Liver (tissue), 8 donors: ENCODE measurements at regions not wholly inside any gene's neighbourhood (a gene's known extent, or its start where the extent isn't known, plus 50 kb on each side); places are given as distances from the start of the nearest gene placed in this dataset.

ENCODE experiments used
- DNase-seq: peaks from one replicate; pipeline ENCODE4 v3.0.0-alpha.2; 2017; ENCODE audit warnings: low spot score
- H3K27ac ChIP-seq, 2 donors: one replicate each; pipeline ENCODE4 v1.7.0; 2013; ENCODE audit warnings: inconsistent platforms in 2 of 2, low read length in 2 of 2, control low read depth in 1 of 2, low read depth in 1 of 2, mild to moderate bottlenecking in 1 of 2
- H3K27me3 ChIP-seq, 4 donors: one replicate each; pipeline versions ENCODE4 v1.6.1 to v1.7.0; 2013; ENCODE audit warnings: low read length in 3 of 4, inconsistent platforms in 1 of 4, mild to moderate bottlenecking in 1 of 4, moderate library complexity in 1 of 4; ENCODE audit not compliant: control insufficient read depth in 4 of 4, insufficient read depth in 4 of 4
- H3K36me3 ChIP-seq, 4 donors: one replicate each; pipeline versions ENCODE4 v1.6.1 to v1.7.0; 2013; ENCODE audit warnings: low read length in 3 of 4, mild to moderate bottlenecking in 3 of 4, low read depth in 1 of 4, moderate library complexity in 1 of 4; ENCODE audit not compliant: control insufficient read depth in 4 of 4, insufficient read depth in 3 of 4
- H3K4me1 ChIP-seq, 4 donors: one replicate each; pipeline versions ENCODE4 v1.6.1 to v1.7.0; 2013; ENCODE audit warnings: low read length in 3 of 4, mild to moderate bottlenecking in 3 of 4, moderate library complexity in 1 of 4; ENCODE audit not compliant: control insufficient read depth in 4 of 4, insufficient read depth in 4 of 4
- H3K4me3 ChIP-seq, 3 donors: one replicate each; pipeline versions ENCODE4 v1.6.1 to v1.7.0; 2013; ENCODE audit warnings: low read length in 3 of 3, control low read depth in 1 of 3, low read depth in 1 of 3, mild to moderate bottlenecking in 1 of 3
- H3K9ac ChIP-seq, 2 donors: one replicate each; pipeline ENCODE4 v1.7.0; 2013; ENCODE audit warnings: low read length in 2 of 2, mild to moderate bottlenecking in 2 of 2, moderate library complexity in 2 of 2, control low read depth in 1 of 2, low read depth in 1 of 2
- H3K9me3 ChIP-seq, 4 donors: one replicate each; pipeline versions ENCODE4 v1.6.1 to v1.7.0; 2013; ENCODE audit warnings: low read length in 3 of 4; ENCODE audit not compliant: control insufficient read depth in 4 of 4
- CTCF ChIP-seq: fragments of 150-350 bp; IDR thresholded peaks from 2 replicates; pipeline ENCODE4 v1.5.1; 2017; ENCODE audit warnings: improper control_type of control experiment, low read depth, low read length; ENCODE audit not compliant: missing input control
- FOXA1 ChIP-seq: IDR thresholded peaks from 2 replicates; pipeline ENCODE4 v1.6.1; 2016; ENCODE audit warnings: antibody characterized with exemption
- GABPA ChIP-seq, 2 donors: IDR thresholded peaks in 1 of 2; conservative IDR thresholded peaks in 1 of 2; 2 replicates each; pipeline ENCODE4 v1.6.1; 2016; ENCODE audit warnings: antibody characterized with exemption in 2 of 2, mild to moderate bottlenecking in 1 of 2, moderate library complexity in 1 of 2
- HNF4G ChIP-seq: IDR thresholded peaks from 2 replicates; pipeline ENCODE4 v1.6.1; 2016; ENCODE audit warnings: antibody characterized with exemption
- JUND ChIP-seq, 2 donors: IDR thresholded peaks; 2 replicates each; pipeline ENCODE4 v1.6.1; 2016; ENCODE audit warnings: antibody characterized with exemption in 2 of 2
- NR2F2 ChIP-seq: IDR thresholded peaks from 2 replicates; pipeline ENCODE4 v1.6.1; 2016; ENCODE audit warnings: antibody characterized with exemption
- REST ChIP-seq: IDR thresholded peaks from 2 replicates; pipeline ENCODE4 v1.6.1; 2016; ENCODE audit warnings: antibody characterized with exemption, mild to moderate bottlenecking
- SP1 ChIP-seq: IDR thresholded peaks from 2 replicates; pipeline ENCODE4 v1.6.1; 2018; ENCODE audit warnings: antibody characterized with exemption, mild to moderate bottlenecking
- TAF1 ChIP-seq: conservative IDR thresholded peaks from 2 replicates; pipeline ENCODE4 v1.6.1; 2016; ENCODE audit warnings: antibody characterized with exemption, mild to moderate bottlenecking
- WGBS: extraction: QIAGEN DNeasy Blood & Tissue Kit; methylation state at CpG from one replicate; pipeline ENCODE4 v1.1.7; 2013; 5-methylcytosine and 5-hydroxymethylcytosine counted together
- donor health status: healthy.
- donor health status: healthy.
- donor health status: healthy.
- donor health status: healthy.
- donor health status: healthy.

- TF ChIP-seq REST (peak; percentile 99), GABPA (IDR thresholded peaks at IDR 0.05 in 1 of 2, conservative IDR thresholded peaks at IDR 0.05 in 1 of 2) (no peak)
- no peak overlapping the region for H3K4me3 ChIP-seq
- DNase-seq: no peak
- no peaks in the 10 kb centered on the region for H3K9me3 ChIP-seq
- H3K4me1 ChIP-seq: no peaks in the 10 kb centered on the region
- H3K36me3 ChIP-seq: no peaks in the 10 kb centered on the region
- 58% methylated on average over 2 of the region's 2 CpGs for WGBS
- H3K27ac ChIP-seq: no peak overlapping the region
- no peak overlapping the region for H3K9ac ChIP-seq
- H3K27me3 ChIP-seq: no peaks in the 10 kb centered on the region
Observed at GRCh38 chr6:88220493-88220892, 54.3 kb upstream of the CNR1 start.

GRCh38 chr6:88216182-88216581, 50.0 kb upstream of the CNR1 start:
- H3K27ac ChIP-seq: no peak overlapping the region
- no peaks in the 10 kb centered on the region for H3K36me3 ChIP-seq
- H3K9ac ChIP-seq: no peak overlapping the region
- H3K4me1 ChIP-seq: no peaks in the 10 kb centered on the region
- no peak overlapping the region for H3K4me3 ChIP-seq
- no peak for DNase-seq
- no peak for TF ChIP-seq TAF1
- no peak for TF ChIP-seq FOXA1
- no peak for TF ChIP-seq JUND (IDR thresholded peaks at IDR 0.05)
- TF ChIP-seq SP1: no peak
- no peak for TF ChIP-seq NR2F2
- TF ChIP-seq CTCF: no peak
- no peak for TF ChIP-seq REST
- TF ChIP-seq HNF4G: no peak
- no peaks in the 10 kb centered on the region for H3K9me3 ChIP-seq
- 76% methylated on average over 2 of the region's 2 CpGs for WGBS
- no peaks in the 10 kb centered on the region for H3K27me3 ChIP-seq
